ENCODE measurements at regions not wholly inside any gene's neighbourhood (a gene's known extent, or its start where the extent isn't known, plus 50 kb on each side); places are given as distances from the start of the nearest gene placed in this dataset.

- TF ChIP-seq, protein P1, sequence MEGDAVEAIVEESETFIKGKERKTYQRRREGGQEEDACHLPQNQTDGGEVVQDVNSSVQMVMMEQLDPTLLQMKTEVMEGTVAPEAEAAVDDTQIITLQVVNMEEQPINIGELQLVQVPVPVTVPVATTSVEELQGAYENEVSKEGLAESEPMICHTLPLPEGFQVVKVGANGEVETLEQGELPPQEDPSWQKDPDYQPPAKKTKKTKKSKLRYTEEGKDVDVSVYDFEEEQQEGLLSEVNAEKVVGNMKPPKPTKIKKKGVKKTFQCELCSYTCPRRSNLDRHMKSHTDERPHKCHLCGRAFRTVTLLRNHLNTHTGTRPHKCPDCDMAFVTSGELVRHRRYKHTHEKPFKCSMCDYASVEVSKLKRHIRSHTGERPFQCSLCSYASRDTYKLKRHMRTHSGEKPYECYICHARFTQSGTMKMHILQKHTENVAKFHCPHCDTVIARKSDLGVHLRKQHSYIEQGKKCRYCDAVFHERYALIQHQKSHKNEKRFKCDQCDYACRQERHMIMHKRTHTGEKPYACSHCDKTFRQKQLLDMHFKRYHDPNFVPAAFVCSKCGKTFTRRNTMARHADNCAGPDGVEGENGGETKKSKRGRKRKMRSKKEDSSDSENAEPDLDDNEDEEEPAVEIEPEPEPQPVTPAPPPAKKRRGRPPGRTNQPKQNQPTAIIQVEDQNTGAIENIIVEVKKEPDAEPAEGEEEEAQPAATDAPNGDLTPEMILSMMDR (IDR thresholded peaks at IDR 0.05; ENCODE audit: insufficient read depth, low read depth, low read length, missing control alignments) = no peak
- no peak for DNase-seq (ENCODE audit: low read depth)
- no peak overlapping the region for H3K4me3 ChIP-seq (ENCODE audit: low read length)
Observed at GRCh38 chr6:95110767-95111166, 466.6 kb upstream of the MANEA start.

GRCh38 chr6:95117236-95117635 is 460.1 kb upstream of the MANEA start:
- peak; percentile 51 for DNase-seq (ENCODE audit: low read depth)
- TF ChIP-seq, protein P1 (IDR thresholded peaks at IDR 0.05; ENCODE audit: insufficient read depth, low read depth, low read length, missing control alignments) = no peak
- H3K4me3 ChIP-seq (ENCODE audit: low read length) = no peak overlapping the region

DNA sequence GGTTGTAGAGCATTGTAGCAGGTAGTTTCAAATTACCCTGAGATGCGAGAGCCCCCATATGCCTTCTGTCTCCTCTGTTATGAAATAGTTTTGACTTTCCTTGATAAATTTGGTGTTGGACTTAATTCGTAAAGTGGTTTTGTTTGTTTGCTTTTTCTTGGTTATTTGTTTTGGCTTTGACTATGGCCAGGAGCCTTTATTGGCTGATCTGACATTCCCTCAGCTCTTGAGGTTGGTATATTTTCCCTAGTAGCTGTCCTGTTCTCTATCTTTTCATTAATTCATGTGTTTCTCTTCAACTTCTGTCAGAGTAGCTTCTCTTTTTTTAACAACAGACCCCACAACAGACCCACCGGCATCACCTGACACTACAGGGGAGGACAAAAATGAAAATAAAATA is 457.4 kb upstream of the MANEA start:
- DNase-seq (ENCODE audit: low read depth) = no peak
- TF ChIP-seq, protein P1 (IDR thresholded peaks at IDR 0.05; ENCODE audit: insufficient read depth, low read depth, low read length, missing control alignments) = no peak
- H3K4me3 ChIP-seq (ENCODE audit: low read length) = no peak overlapping the region

DNA sequence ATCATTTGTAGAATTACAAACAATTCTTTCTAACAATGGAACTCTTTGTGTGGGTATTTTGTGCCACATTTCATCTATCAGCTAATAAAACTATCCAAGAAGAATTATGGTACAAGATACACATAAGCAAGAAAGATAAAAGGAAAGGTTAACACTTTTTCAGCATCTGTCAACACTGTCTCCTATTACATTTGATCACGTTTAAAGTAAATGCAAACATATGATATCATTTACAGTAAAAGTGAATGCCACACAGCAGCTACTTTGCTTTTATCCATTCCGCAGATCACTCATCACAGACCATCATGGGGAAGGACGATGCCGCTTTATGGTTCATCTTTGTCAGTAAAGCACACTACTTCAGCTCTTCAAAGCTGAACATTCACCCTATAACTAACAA is 456.4 kb upstream of the MANEA start:
- H3K4me3 ChIP-seq (ENCODE audit: low read length) = no peak overlapping the region
- TF ChIP-seq, protein P1 (IDR thresholded peaks at IDR 0.05; ENCODE audit: insufficient read depth, low read depth, low read length, missing control alignments) = no peak
- no peak for DNase-seq (ENCODE audit: low read depth)

DNA sequence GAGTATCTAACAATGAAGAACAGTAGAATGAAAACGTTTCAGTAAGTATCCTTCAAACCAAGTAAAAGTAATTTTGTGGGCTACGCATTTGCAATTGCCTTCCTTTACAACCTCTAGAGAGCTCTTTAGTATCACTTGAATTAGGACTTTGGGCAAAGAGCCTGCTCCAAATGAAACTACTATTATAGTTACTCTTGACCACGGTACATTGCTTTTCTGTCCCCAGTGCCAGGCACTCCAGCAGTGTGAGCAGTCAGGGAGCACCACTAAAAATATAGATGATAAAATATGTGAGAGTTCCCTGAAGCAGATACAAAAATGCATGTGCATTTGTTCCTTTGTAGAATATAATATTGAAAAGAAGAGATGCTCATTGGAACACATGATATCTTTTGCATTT is 450.1 kb upstream of the MANEA start:
- H3K4me3 ChIP-seq (ENCODE audit: low read length) = no peak overlapping the region
- TF ChIP-seq, protein P1 (IDR thresholded peaks at IDR 0.05; ENCODE audit: insufficient read depth, low read depth, low read length, missing control alignments) = no peak
- DNase-seq (ENCODE audit: low read depth) = no peak

DNA sequence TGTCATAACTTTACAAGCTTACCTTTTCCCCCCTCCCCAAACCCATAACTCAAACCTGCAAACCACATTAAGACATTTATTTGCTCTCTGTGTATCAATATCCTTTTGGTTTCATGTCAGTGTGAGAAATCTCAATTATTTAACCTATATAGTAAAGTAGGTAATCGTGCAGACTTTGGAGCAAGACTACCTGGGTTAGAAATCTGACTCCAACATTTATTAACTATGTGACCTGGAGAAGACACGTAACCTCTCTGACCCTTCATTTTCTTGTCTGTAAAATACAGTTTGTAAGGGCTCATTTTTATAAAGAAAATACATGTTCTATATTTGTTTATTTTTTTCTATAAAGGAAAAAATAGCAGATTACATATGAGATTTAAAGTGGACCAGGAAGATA is 448.9 kb upstream of the MANEA start:
- TF ChIP-seq, protein P1 (IDR thresholded peaks at IDR 0.05; ENCODE audit: insufficient read depth, low read depth, low read length, missing control alignments) = no peak
- H3K4me3 ChIP-seq (ENCODE audit: low read length) = no peak overlapping the region
- no peak for DNase-seq (ENCODE audit: low read depth)

DNA sequence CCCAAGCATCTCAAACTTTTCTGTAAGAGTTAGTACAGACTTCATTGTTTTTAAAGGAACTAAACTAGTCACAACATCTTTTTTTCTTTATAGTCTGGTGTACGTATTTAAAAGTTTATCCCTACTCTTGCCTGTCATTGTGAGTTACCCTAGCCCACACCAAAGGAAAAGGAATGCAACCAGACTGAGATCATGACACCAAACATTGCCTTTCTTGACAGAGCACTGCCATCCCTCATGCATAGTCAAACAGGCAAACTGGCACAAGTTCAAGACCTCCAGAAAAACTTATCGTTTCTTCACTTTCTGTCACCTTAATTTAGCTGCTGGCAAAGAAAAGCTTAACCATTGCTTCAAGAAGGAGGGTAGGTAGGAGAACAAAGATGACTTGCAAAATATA is 448.4 kb upstream of the MANEA start:
- TF ChIP-seq, protein P1 (IDR thresholded peaks at IDR 0.05; ENCODE audit: insufficient read depth, low read depth, low read length, missing control alignments) = no peak
- no peak overlapping the region for H3K4me3 ChIP-seq (ENCODE audit: low read length)
- DNase-seq (ENCODE audit: low read depth) = no peak

Data from epithelial cell of esophagus (primary cell).